ENCODE measurements at regions not wholly inside any gene's neighbourhood (a gene's known extent, or its start where the extent isn't known, plus 50 kb on each side); places are given as distances from the start of the nearest gene placed in this dataset.

DNA sequence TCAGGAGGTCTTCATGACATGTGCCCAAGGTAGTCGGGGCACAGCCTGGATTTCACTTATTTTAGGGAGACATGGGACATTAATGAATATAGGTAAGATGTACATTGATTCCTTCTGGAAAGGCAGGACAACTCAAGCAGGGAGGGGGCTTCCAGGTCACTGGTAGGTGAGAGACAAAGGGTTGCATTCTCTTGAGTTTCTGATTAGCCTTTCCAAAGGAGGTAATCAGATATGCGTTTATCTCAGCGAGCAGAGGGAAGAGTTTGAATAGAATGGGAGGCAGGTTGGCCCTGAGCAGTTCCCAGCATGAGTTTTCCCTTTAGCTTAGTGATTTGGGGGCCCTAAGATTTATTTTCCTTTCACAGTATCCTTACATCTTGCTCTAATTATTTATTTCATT, 443.8 kb upstream of the EEF2KMT start:
- CTCF ChIA-PET: no interaction called here
- TF ChIP-seq, protein P1, sequence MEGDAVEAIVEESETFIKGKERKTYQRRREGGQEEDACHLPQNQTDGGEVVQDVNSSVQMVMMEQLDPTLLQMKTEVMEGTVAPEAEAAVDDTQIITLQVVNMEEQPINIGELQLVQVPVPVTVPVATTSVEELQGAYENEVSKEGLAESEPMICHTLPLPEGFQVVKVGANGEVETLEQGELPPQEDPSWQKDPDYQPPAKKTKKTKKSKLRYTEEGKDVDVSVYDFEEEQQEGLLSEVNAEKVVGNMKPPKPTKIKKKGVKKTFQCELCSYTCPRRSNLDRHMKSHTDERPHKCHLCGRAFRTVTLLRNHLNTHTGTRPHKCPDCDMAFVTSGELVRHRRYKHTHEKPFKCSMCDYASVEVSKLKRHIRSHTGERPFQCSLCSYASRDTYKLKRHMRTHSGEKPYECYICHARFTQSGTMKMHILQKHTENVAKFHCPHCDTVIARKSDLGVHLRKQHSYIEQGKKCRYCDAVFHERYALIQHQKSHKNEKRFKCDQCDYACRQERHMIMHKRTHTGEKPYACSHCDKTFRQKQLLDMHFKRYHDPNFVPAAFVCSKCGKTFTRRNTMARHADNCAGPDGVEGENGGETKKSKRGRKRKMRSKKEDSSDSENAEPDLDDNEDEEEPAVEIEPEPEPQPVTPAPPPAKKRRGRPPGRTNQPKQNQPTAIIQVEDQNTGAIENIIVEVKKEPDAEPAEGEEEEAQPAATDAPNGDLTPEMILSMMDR (IDR thresholded peaks at IDR 0.05; ENCODE audit: insufficient read depth, low read depth, low read length): no peak
- no peak for DNase-seq (ENCODE audit: low read depth)
- Histone ChIP-seq H3K36me3 (ENCODE audit: control insufficient read depth, insufficient read depth, low read length) (no peaks in the 10 kb centered on the region), H3K27me3 (ENCODE audit: control insufficient read depth, insufficient read depth, low read length) (no peaks in the 10 kb centered on the region), H3K4me3 (ENCODE audit: low read depth, low read length) (no peak overlapping the region)
- POLR2A ChIA-PET: no interaction called here

DNA sequence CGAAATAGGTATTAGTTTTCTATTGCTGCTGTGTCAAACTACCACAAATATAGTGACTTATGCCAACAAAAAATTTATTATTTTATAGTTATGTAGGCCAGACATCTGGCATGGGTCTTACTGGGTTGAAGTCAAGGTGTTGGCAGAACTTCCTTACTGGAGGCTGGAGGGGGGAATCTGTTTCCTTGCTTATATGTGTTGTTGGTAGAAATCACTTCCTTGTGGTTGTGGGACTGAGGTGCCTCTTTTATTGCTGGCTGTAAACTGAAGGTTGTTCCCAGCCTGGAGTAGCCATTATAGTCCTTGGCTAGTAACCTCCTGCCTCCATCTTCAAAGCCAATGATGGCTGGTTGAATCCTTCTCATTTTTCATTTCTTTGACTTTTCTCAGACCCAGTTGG, 439.8 kb upstream of the EEF2KMT start:
- no peak for DNase-seq (ENCODE audit: low read depth)
- POLR2A ChIA-PET: no interaction called here
- CTCF ChIA-PET: no interaction called here
- H3K27me3 ChIP-seq (ENCODE audit: control insufficient read depth, insufficient read depth, low read length): no peaks in the 10 kb centered on the region
- TF ChIP-seq, protein P1 (IDR thresholded peaks at IDR 0.05; ENCODE audit: insufficient read depth, low read depth, low read length): no peak
- no peaks in the 10 kb centered on the region for H3K36me3 ChIP-seq (ENCODE audit: control insufficient read depth, insufficient read depth, low read length)
- no peak overlapping the region for H3K4me3 ChIP-seq (ENCODE audit: low read depth, low read length)

DNA sequence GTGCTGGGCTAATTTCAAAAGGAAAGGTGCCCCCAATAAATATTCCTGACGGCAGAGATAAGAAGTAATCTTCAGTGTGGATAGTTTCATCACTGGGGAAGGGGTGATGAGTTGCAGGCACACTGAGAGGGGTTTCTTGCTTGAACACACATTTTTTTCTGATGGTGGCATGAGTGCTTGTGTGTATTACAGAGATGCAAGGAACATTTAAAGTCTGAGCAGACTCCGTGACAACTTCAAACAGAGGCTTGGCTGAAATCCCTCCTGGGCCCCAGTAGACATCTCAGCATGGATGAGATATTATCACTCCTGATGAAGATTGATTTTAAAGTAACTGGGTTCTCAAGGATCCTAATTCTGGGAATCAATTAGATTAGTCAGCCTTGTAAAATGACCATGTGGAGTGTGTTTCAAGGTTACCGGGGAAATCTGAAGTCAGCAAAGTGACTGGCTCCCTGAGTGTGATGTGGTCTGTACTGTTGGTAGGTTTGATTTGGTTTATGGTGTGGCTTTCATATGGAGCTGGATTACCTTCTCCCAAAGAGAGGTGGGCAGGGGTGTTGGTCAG, 435.8 kb upstream of the EEF2KMT start:
- no peaks in the 10 kb centered on the region for H3K27me3 ChIP-seq (ENCODE audit: control insufficient read depth, insufficient read depth, low read length)
- H3K36me3 ChIP-seq (ENCODE audit: control insufficient read depth, insufficient read depth, low read length): no peaks in the 10 kb centered on the region
- CTCF ChIA-PET: no interaction called here
- TF ChIP-seq, protein P1 (IDR thresholded peaks at IDR 0.05; ENCODE audit: insufficient read depth, low read depth, low read length): no peak
- POLR2A ChIA-PET: no interaction called here
- no peak overlapping the region for H3K4me3 ChIP-seq (ENCODE audit: low read depth, low read length)
- DNase-seq (ENCODE audit: low read depth): no peak

DNA sequence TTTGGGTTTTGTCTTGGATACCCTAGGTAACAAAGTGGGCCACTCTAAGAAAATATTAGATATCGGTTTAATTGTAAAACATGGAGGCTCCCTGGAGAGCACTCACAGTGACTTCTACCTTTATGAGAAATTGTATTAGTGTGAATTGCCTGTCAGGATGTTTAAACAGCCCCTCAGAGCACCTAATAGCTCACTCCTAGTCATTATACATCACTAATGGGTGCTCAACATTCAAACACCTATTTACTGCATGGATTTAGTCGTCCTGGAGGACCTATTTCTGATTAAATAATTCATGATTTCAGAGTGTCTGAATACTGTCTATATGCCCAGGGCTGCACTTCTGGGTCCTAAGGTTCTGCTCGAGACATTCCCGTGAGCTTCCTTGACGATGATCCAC, 430.2 kb upstream of the EEF2KMT start:
- no peak overlapping the region for H3K4me3 ChIP-seq (ENCODE audit: low read depth, low read length)
- POLR2A ChIA-PET: no interaction called here
- H3K27me3 ChIP-seq (ENCODE audit: control insufficient read depth, insufficient read depth, low read length): no peaks in the 10 kb centered on the region
- TF ChIP-seq, protein P1 (IDR thresholded peaks at IDR 0.05; ENCODE audit: insufficient read depth, low read depth, low read length): no peak
- CTCF ChIA-PET: interaction anchor here (0.6 kb wide), 1 partner anchor 98 kb away, joined by 3 read pairs; no protein-coding TSS in a partner anchor
- no peaks in the 10 kb centered on the region for H3K36me3 ChIP-seq (ENCODE audit: control insufficient read depth, insufficient read depth, low read length)
- no peak for DNase-seq (ENCODE audit: low read depth)

DNA sequence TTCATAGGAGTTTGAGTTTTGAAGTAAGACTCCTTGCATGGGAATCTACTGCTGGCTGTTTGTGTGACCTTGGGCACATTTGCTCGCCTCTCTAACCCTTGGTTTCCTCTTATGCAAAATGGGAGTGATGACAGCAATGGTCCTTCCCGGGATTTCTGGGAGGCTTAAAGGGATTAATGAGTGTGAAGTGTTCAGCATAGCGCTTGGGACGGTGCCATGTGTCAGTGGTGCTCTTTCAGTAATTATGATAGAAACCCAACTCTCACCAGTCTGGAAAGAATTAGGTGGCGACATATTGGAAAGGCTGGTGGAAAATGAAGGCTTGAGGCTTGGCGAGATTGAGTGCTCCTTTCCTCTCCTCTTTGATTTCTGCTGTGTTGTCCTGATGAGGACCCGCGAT, 429.2 kb upstream of the EEF2KMT start:
- no peaks in the 10 kb centered on the region for H3K27me3 ChIP-seq (ENCODE audit: control insufficient read depth, insufficient read depth, low read length)
- H3K4me3 ChIP-seq (ENCODE audit: low read depth, low read length): no peak overlapping the region
- CTCF ChIA-PET: no interaction called here
- TF ChIP-seq, protein P1 (IDR thresholded peaks at IDR 0.05; ENCODE audit: insufficient read depth, low read depth, low read length): no peak
- no peak for DNase-seq (ENCODE audit: low read depth)
- H3K36me3 ChIP-seq (ENCODE audit: control insufficient read depth, insufficient read depth, low read length): no peaks in the 10 kb centered on the region
- POLR2A ChIA-PET: no interaction called here
